Keratinocyte (primary cell): ENCODE measurements at regions not wholly inside any gene's neighbourhood (a gene's known extent, or its start where the extent isn't known, plus 50 kb on each side); places are given as distances from the start of the nearest gene placed in this dataset.

Experiments used
- DNase-seq: peaks from one replicate; pipeline ENCODE4 v3.0.0-alpha.2; 2011; ENCODE audit warnings: low read depth, missing footprints, low spot score
- FAIRE-seq: peaks from 2 replicates; lab custom pipeline; 2011; peaks lifted over from hg19 to GRCh38; lab: Jason Lieb, UNC
- H2AFZ ChIP-seq: 2 replicates; pipeline ENCODE4 v1.6.0; 2012; ENCODE audit warnings: low read length, control low read depth, inconsistent platforms; ENCODE audit not compliant: control insufficient read depth
- H3K27ac ChIP-seq: 2 replicates; pipeline ENCODE4 v1.5.1; 2011; ENCODE audit warnings: low read length; ENCODE audit not compliant: control insufficient read depth, insufficient read depth
- H3K27me3 ChIP-seq: 3 replicates; pipeline ENCODE4 v1.6.0; 2011; ENCODE audit warnings: low read length; ENCODE audit not compliant: control insufficient read depth, insufficient read depth; ENCODE audit errors: extremely low read depth
- H3K36me3 ChIP-seq, 2 experiments: 2 replicates in 1 of 2; 3 replicates in 1 of 2; pipeline ENCODE4 v1.5.1; 2011; ENCODE audit warnings: low read length in 2 of 2, mild to moderate bottlenecking in 1 of 2; ENCODE audit not compliant: control insufficient read depth in 2 of 2, insufficient read depth in 2 of 2; ENCODE audit errors: extremely low read depth in 1 of 2
- H3K4me1 ChIP-seq: 3 replicates; pipeline ENCODE4 v1.5.1; 2011; ENCODE audit warnings: low read length; ENCODE audit not compliant: control insufficient read depth, insufficient read depth; ENCODE audit errors: extremely low read depth
- H3K4me2 ChIP-seq: 3 replicates; pipeline ENCODE4 v1.6.0; 2011; ENCODE audit warnings: low read depth, low read length; ENCODE audit not compliant: control insufficient read depth, insufficient read depth; ENCODE audit errors: extremely low read depth
- H3K4me3 ChIP-seq, 3 experiments: fragments of 200-600 bp in 1 of 3; sonication (generic) in 1 of 3; 2 replicates in 2 of 3; 3 replicates in 1 of 3; pipeline ENCODE4 v1.5.1; 2011 to 2016; ENCODE audit warnings: low read length in 3 of 3, mild to moderate bottlenecking in 3 of 3, control low read depth in 2 of 3, inconsistent platforms in 1 of 3, low read depth in 1 of 3, mixed read lengths in 1 of 3, mixed run types in 1 of 3, moderate library complexity in 1 of 3; ENCODE audit not compliant: control insufficient read depth in 2 of 3, insufficient read depth in 2 of 3; ENCODE audit errors: extremely low read depth in 1 of 3
- H3K79me2 ChIP-seq: 2 replicates; pipeline ENCODE4 v1.6.0; 2012; ENCODE audit warnings: low read length; ENCODE audit not compliant: control insufficient read depth, insufficient read depth
- H3K9ac ChIP-seq: 3 replicates; pipeline ENCODE4 v1.6.0; 2011; ENCODE audit warnings: low read length; ENCODE audit not compliant: control insufficient read depth, insufficient read depth; ENCODE audit errors: extremely low read depth
- H3K9me1 ChIP-seq: 3 replicates; pipeline ENCODE4 v1.6.0; 2011; ENCODE audit warnings: low read length; ENCODE audit not compliant: control insufficient read depth, insufficient read depth; ENCODE audit errors: extremely low read depth
- H3K9me3 ChIP-seq: 2 replicates; pipeline ENCODE4 v1.5.1; 2012; ENCODE audit warnings: low read depth, low read length; ENCODE audit not compliant: control insufficient read depth
- H4K20me1 ChIP-seq: 3 replicates; pipeline ENCODE4 v1.6.0; 2011; ENCODE audit warnings: low read length; ENCODE audit not compliant: control insufficient read depth, insufficient read depth; ENCODE audit errors: extremely low read depth
- CTCF ChIP-seq, 3 experiments: IDR thresholded peaks in 1 of 3; conservative IDR thresholded peaks in 1 of 3; optimal IDR thresholded peaks in 1 of 3; 2 replicates in 2 of 3; 3 replicates in 1 of 3; pipeline versions ENCODE3 to v1.5.1; 2011; ENCODE audit warnings: low read length in 3 of 3, mild to moderate bottlenecking in 3 of 3, moderate library complexity in 2 of 3, control low read depth in 1 of 3, inconsistent platforms in 1 of 3; ENCODE audit not compliant: insufficient read depth in 2 of 3; ENCODE audit errors: extremely low read depth in 1 of 3
- EZH2 ChIP-seq: IDR thresholded peaks from one replicate; pipeline ENCODE4 v1.6.1; 2012; ENCODE audit warnings: inconsistent platforms, mild to moderate bottlenecking, low read length, moderate library complexity
- dilution Hi-C: fragments of 300-500 bp; cut with MboI; formaldehyde crosslinking; loops from one replicate; pipeline ENCODE4 v1.7.0; 2020; ENCODE audit warnings: low sequenced_read_pairs; ENCODE audit not compliant: extremely low pct_ligation_motif_present

GRCh38 chr12:33265900-33266299 lies 173.7 kb downstream of the SYT10 start:
- TF ChIP-seq EZH2 (no peak), CTCF (optimal IDR thresholded peaks at IDR 0.05 in 1 of 3, IDR thresholded peaks at IDR 0.05 in 1 of 3, conservative IDR thresholded peaks at IDR 0.05 in 1 of 3; ENCODE audit: extremely low read depth in 1 of 3, insufficient read depth in 2 of 3, low read length in 3 of 3) (no peak)
- no peak overlapping the region for H3K27ac ChIP-seq
- H3K4me3 ChIP-seq = no peak overlapping the region
- no peak overlapping the region for H3K9ac ChIP-seq
- no peaks in the 10 kb centered on the region for H3K9me3 ChIP-seq
- H3K4me1 ChIP-seq = no peaks in the 10 kb centered on the region
- DNase-seq (no peak), FAIRE-seq (no peak)
- H3K27me3 ChIP-seq = no peaks in the 10 kb centered on the region
- H2AFZ ChIP-seq = no peak overlapping the region
- dilution Hi-C loops = no loop called here
- no peak overlapping the region for H3K4me2 ChIP-seq
- H3K36me3 ChIP-seq = no peaks in the 10 kb centered on the region
- H4K20me1 ChIP-seq = no peaks in the 10 kb centered on the region
- no peaks in the 10 kb centered on the region for H3K79me2 ChIP-seq
- no peaks in the 10 kb centered on the region for H3K9me1 ChIP-seq

- DNase-seq (no peak), FAIRE-seq (peak; percentile 75)
- Histone ChIP-seq H3K9ac (no peak overlapping the region), H3K4me1 (no peaks in the 10 kb centered on the region), H3K4me2 (no peak overlapping the region), H4K20me1 (no peaks in the 10 kb centered on the region), H3K4me3 (no peak overlapping the region), H3K9me3 (no peaks in the 10 kb centered on the region), H3K79me2 (no peaks in the 10 kb centered on the region), H3K27me3 (no peaks in the 10 kb centered on the region), H3K36me3 (no peaks in the 10 kb centered on the region), H3K9me1 (no peaks in the 10 kb centered on the region), H2AFZ (no peak overlapping the region), H3K27ac (no peak overlapping the region)
- TF ChIP-seq EZH2 (no peak), CTCF (optimal IDR thresholded peaks at IDR 0.05 in 1 of 3, IDR thresholded peaks at IDR 0.05 in 1 of 3, conservative IDR thresholded peaks at IDR 0.05 in 1 of 3; ENCODE audit: extremely low read depth in 1 of 3, insufficient read depth in 2 of 3, low read length in 3 of 3) (no peak)
- dilution Hi-C loops = no loop called here
These were observed 174.4 kb downstream of the SYT10 start for GRCh38 chr12:33265033-33265731.
